Sciatic nerve (tissue), 2 donors: ENCODE measurements at regions not wholly inside any gene's neighbourhood (a gene's known extent, or its start where the extent isn't known, plus 50 kb on each side); places are given as distances from the start of the nearest gene placed in this dataset.
"Not testable (repeated sequence)": the region's sequence is repeated elsewhere in the genome, so short reads cannot be mapped to it uniquely, and the experiment has no call there.

Experiments used
- ATAC-seq: fragments of 200-7000 bp; cut with Tn5 transposase; one replicate; pipeline ENCODE4 v1.9.1; 2020; ENCODE audit warnings: mild to moderate bottlenecking, moderate library complexity
- DNase-seq: peaks from one replicate; pipeline ENCODE4 v3.0.0-alpha.2; 2020; ENCODE audit warnings: low spot score
- intact Hi-C: fragments of 100-400 bp; cut with DNase I; formaldehyde crosslinking; loops from one replicate; pipeline ENCODE4 v1.14.2; 2022
- donor health status: DM: no; HTN: no; CAD: no.
- donor health status: DM: no; HTN: no; CAD: no.

GRCh38 chr7:67357653-67358052, 361.0 kb downstream of the TYW1 start:
- DNase-seq: peak; percentile 3
- intact Hi-C loops, ATAC-seq: not testable (repeated sequence)

GRCh38 chr7:67358316-67358715, 361.7 kb downstream of the TYW1 start:
- intact Hi-C loops, ATAC-seq: not testable (repeated sequence)
- peak; percentile 18 for DNase-seq

- ATAC-seq, DNase-seq, intact Hi-C loops: not testable (repeated sequence)
Measured at GRCh38 chr7:67358738-67359137, 362.1 kb downstream of the TYW1 start.

GRCh38 chr7:67359900-67360299, 363.3 kb downstream of the TYW1 start:
- ATAC-seq (no peak), DNase-seq (no peak)
- intact Hi-C loops: no loop called here

DNA sequence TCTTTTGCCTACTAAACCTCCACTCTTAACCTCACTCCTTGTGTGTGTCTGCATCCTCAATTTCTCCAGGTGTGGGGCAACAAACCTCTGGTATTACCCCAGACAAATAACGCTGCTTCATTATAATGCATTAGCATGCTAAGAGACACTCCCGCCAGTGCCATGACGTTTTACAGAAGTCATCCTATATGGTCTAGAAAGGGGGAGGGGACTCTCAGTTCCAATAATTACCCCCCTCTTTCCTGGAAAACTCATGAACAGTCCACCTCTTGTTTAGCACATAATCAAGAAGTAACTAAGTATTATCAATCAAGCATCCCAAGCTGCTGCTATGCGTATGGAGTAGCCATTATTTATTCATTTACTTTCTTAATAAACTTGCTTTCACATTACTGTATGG, 364.5 kb downstream of the TYW1 start:
- DNase-seq: no peak
- no peak for ATAC-seq
- intact Hi-C loops: no loop called here

DNA sequence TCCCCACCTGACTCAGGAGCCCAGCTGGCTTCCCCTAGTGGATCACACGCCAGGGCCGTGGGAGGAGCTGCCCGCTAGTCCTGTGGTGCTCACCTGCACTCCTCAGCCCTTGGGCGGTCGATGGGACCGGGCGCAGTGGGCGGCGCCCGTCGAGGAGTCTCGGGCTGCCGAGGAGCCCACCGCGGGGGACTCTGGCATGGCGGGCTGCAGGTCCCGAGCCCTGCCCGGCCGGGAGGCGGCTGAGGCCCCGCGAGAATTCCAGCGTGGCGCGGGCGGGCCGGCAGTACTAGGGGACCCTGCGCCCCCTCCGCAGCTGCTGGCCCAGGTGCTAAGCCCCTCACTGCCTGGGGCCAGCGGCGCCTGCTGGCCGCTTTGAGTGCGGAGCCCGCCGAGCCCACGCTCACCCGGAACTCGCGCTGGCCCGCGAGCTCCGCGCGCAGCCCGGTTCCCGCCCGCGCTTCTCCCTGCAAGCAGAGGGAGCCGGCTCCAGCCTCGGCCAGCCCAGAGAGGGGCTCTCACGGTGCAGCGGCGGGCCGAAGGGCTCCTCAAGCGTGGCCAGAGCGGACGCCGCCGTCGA, 367.9 kb downstream of the TYW1 start:
- ATAC-seq (no peak), DNase-seq (no peak)
- intact Hi-C loops: no loop called here

DNA sequence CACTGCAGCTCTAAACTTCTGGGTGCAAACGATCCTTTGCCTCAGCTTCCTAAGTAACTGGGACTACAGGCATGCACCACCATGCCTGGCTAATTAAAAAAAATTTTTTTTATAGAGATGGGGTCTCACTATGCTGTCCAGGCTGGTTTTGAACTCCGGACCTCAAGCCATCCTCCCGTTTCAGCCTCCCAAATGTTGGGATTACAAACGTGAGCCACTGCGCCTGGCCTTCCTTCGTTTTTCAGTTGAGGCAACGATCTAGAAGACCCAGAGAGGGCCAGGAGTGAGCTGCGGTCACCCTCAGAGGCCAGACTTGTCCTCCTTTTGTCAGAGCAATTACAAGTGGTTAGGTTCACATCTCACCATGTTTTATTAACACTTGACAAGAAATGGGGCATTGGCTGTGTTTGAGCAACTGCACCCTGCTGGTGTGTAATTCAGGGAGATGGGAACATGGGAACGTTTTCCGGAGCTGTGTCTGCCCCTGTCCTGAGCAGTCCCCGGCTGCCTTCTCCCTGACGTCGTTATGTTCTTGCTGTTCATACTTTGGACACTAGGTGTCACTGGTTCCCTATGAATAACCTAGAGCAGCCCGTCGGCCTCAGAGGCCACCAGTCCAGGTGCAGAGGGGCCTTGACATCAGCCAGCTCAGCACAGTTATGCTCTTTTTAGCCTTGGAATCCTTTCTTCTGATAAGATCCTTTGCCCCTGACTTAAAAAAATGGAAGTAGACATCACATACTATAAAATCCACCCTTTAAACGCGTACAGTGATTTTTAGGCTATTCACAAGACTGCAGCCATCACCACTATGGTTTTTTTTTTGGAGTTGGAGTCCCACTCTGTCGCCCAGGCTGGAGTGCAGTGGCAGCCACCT, 375.0 kb downstream of the TYW1 start:
- ATAC-seq: peak; percentile 87
- peak; percentile 63 for DNase-seq
- intact Hi-C loops: no loop called here

DNA sequence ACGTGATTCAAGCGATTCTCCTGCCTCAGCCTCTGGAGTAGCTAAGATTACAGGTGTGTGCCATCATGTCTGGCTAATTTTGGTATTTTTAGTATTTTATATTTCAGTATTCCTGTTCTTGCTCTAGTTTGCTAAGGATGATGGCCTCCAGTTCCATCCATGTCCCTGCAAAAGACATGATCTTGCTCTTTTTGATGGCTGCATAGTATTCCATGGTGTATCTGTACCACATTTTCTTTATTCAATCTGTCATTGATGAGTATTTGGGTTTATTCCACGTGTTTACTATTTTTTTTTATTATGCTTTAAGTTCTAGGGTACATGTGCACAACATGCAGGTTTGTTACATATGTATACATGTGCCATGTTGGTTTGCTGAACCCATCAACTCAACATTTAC, 376.8 kb downstream of the TYW1 start:
- intact Hi-C loops, DNase-seq, ATAC-seq: not testable (repeated sequence)

- intact Hi-C loops: no loop called here
Measured at GRCh38 chr7:67375427-67375826, 378.8 kb downstream of the TYW1 start.

DNA sequence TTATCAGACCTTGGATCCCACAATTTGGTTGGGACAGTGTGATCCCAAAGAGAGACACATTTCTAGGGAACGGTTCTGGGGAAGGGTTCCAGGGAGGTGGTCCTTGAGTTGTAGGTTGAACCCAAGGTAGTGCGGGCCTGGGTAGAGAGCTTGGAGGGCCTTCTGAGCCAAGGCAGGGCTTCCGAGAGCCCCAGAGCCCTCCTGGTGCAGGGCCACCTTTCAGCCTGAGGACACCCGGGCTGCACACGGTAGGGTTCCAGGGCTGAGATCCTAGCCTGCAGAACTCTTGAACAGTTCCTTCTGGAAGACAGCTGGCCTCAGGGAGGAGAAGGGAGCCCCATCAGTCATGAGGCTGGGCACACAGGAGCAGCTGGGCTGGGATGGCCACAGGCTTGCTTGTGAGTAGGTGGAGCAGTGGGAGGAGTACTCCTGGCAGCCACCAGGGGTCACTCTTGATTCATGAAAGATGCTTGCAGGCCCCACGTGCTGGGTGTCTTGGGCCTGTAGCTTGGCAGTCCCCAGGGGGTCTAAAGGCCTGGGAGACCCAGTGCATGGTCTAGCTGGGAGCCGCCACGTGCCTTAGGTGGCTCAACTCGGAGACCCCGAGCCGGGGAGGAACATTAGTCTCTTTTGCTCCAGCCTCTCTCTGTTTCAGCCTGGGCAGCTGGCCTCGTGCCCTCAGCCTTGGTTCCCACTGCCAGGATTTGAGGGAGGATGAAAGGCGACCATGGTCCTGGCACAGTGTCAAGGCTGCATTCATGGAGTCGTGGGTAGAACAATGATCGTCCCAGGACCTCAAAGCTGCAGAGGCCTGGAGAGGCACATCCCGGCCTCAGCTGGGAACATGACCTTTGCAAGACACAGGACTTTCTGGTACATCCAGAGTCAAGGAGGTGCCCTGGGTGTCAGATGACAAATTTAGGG, 381.6 kb downstream of the TYW1 start:
- ATAC-seq: peak; percentile 92
- intact Hi-C loops: no loop called here
- peak; percentile 77 for DNase-seq

More at GRCh38 chr7:67375427-67375826, 378.8 kb downstream of the TYW1 start:
- no peak for DNase-seq
- ATAC-seq: no peak

GRCh38 chr7:67380326-67380725, 383.7 kb downstream of the TYW1 start:
- no peak for ATAC-seq
- intact Hi-C loops: no loop called here
- no peak for DNase-seq

DNA sequence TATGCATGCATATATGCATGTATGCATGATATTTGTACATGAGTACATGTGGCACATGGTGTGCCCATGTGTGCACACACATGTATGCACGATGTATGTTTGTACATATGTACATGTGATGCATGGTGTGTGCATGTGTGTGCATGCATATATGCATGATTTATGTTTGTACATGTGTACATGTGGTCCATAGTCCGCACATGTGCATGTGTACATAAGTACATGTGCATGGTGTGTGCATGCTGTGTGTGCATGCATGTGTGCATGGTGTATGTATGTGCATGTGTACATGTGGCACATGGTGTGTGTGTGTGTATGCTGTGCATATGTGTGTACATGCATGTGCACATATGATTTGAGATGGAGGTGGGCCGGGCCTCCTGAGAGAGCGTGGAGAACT, 384.2 kb downstream of the TYW1 start:
- no peak for DNase-seq
- intact Hi-C loops: no loop called here
- no peak for ATAC-seq

GRCh38 chr7:67387851-67388250, 391.2 kb downstream of the TYW1 start:
- DNase-seq (no peak), ATAC-seq (no peak)
- intact Hi-C loops: no loop called here

GRCh38 chr7:67391168-67391567, 394.5 kb downstream of the TYW1 start:
- intact Hi-C loops: no loop called here
- no peak for DNase-seq
- no peak for ATAC-seq

GRCh38 chr7:67392596-67393438, 396.2 kb downstream of the TYW1 start:
- DNase-seq: no peak
- intact Hi-C loops: no loop called here
- no peak for ATAC-seq

DNA sequence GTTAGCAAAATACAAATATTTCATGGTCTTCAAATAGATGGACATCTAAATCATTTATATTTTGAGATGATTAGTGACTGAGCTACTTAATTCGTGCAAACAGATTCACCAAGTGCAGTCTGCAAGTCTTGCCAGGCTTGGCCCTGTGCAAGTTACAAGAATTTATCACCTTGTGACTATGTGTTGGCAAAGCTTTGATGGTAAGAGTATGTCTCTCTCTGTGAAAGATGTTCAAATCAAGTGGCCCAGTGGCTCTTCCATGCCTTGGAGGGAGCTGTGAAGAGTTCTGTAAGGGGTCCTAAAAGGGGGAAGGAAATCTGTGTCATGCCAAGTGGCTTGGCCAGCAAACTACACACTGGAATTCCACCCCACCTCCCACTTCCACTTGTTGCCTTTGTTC, 397.3 kb downstream of the TYW1 start:
- ATAC-seq (no peak), DNase-seq (no peak)
- intact Hi-C loops: no loop called here

GRCh38 chr7:67398916-67399315, 402.3 kb downstream of the TYW1 start:
- ATAC-seq (no peak), DNase-seq (no peak)
- intact Hi-C loops: no loop called here

- no peak for DNase-seq
- ATAC-seq: no peak
- intact Hi-C loops: no loop called here
Measured at GRCh38 chr7:67401492-67401891, 404.9 kb downstream of the TYW1 start.

DNA sequence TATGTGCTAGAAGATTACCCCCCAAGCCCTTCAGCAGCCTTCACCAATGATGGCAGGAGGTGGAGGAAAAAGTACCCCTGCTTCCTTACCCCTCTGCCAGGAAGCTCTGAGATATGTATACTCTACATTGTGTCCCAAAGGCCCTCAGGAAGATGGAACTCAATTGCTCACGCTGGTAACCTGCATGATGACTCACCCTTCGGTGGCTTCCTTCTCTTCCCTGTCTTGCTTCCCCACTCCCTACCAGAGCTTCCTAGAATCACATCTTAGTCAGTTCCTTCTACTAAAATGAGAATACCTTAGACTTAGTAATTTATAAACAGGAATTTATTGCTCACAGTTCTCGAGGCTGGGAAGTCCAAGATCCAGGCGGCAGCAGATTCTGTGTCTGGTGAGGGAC, 405.6 kb downstream of the TYW1 start:
- DNase-seq (no peak), ATAC-seq (no peak)
- intact Hi-C loops: no loop called here
